ENCODE measurements at regions not wholly inside any gene's neighbourhood (a gene's known extent, or its start where the extent isn't known, plus 50 kb on each side); places are given as distances from the start of the nearest gene placed in this dataset.

DNA sequence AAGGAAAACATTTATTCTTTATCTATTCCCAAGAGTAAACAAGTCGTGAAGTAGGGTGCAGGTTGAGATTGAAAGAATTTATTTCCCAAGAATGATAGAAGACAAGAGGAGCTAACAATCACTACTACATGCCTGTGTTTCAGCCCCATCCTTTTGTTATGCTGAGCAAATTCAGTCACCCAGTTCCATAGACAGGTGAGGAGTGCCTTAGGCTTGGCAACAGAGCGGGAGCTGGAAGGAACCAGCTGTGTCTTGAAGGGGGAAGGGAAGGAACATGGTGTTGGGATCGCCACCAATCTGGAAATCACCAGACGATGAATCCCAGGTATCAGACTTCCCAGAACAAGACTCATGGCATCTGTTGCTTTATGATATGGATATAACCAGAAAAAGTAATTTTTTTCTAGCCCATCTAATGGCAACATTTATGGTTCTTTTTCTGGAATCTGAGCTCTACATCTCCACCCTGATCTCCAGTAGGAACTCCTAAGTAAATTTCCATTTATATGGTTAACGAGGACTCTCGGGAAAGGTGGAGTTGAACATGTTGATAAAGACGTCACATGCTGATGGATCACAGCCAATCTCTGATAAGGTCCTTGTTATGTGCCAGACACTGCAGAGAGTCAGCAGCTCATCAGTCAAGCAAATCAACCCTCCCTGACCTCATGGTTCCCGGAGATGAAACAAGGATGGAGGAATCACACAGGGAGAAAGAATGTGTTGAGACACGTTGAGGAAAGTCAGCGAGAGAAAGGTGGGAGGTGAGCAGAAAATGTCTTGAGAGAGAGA lies 344.9 kb downstream of the SMOC2 start:
- Histone ChIP-seq H3K4me3 (ENCODE audit: low read depth, low read length) (no peak overlapping the region), H3K36me3 (ENCODE audit: control insufficient read depth, insufficient read depth, low read length) (no peaks in the 10 kb centered on the region), H3K4me1 (no peaks in the 10 kb centered on the region), H3K9me3 (no peaks in the 10 kb centered on the region), H3K27me3 (replicated peaks; ENCODE audit: control insufficient read depth, insufficient read depth, low read length) (no peaks in the 10 kb centered on the region)
- Mint-ChIP-seq H3K27ac (ENCODE audit: unreplicated experiment) (no peak overlapping the region), H3K36me3 (ENCODE audit: insufficient read depth, unreplicated experiment) (no peaks in the 10 kb centered on the region), H3K4me1 (ENCODE audit: low read depth, unreplicated experiment) (no peaks in the 10 kb centered on the region), H3K9me3 (ENCODE audit: unreplicated experiment) (no peaks in the 10 kb centered on the region), H3K27me3 (ENCODE audit: insufficient read depth, unreplicated experiment) (no peaks in the 10 kb centered on the region), H3K4me3 (ENCODE audit: unreplicated experiment) (no peak overlapping the region)
- BruUV-seq (replicated peaks), result no TSS peak
- intact Hi-C loops (cut with micrococcal nuclease; ENCODE audit: unreplicated experiment), result no loop called here
- TF ChIP-seq, protein P1, sequence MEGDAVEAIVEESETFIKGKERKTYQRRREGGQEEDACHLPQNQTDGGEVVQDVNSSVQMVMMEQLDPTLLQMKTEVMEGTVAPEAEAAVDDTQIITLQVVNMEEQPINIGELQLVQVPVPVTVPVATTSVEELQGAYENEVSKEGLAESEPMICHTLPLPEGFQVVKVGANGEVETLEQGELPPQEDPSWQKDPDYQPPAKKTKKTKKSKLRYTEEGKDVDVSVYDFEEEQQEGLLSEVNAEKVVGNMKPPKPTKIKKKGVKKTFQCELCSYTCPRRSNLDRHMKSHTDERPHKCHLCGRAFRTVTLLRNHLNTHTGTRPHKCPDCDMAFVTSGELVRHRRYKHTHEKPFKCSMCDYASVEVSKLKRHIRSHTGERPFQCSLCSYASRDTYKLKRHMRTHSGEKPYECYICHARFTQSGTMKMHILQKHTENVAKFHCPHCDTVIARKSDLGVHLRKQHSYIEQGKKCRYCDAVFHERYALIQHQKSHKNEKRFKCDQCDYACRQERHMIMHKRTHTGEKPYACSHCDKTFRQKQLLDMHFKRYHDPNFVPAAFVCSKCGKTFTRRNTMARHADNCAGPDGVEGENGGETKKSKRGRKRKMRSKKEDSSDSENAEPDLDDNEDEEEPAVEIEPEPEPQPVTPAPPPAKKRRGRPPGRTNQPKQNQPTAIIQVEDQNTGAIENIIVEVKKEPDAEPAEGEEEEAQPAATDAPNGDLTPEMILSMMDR (IDR thresholded peaks at IDR 0.05; ENCODE audit: insufficient read depth in 1 of 2, low read depth in 1 of 2, low read length in 1 of 2, severe bottlenecking in 1 of 2, unreplicated experiment in 1 of 2), result no peak
- ChIA-PET POLR2A (no interaction called here), CTCF (no interaction called here)
- DNase-seq, result no peak

DNA sequence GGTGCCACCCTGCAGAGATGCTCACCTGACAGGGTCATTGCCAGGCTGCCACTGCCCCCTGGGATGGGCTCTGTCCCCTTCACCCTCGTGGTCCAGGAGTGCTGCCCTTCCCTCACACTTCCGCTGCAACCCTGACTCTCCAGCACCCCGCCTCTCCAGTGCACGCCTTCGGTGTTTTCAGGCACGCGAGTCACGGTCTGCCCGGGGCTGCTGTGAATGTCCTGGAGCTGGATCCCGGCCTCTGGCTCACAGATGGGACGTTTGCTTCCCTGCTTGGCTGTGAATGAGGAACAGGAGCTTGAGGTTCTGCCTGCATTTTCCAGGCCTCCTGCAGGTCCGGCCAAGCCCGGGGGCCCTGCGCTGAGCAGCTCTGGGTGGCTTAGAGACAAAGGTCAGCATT lies 343.4 kb downstream of the SMOC2 start:
- BruUV-seq (replicated peaks), result no TSS peak
- TF ChIP-seq, protein P1 (IDR thresholded peaks at IDR 0.05; ENCODE audit: insufficient read depth in 1 of 2, low read depth in 1 of 2, low read length in 1 of 2, severe bottlenecking in 1 of 2, unreplicated experiment in 1 of 2), result no peak
- H3K27me3 Mint-ChIP-seq (ENCODE audit: insufficient read depth, unreplicated experiment), result no peaks in the 10 kb centered on the region
- H3K4me3 ChIP-seq (ENCODE audit: low read depth, low read length), result no peak overlapping the region
- H3K9me3 ChIP-seq, result no peaks in the 10 kb centered on the region
- H3K27me3 ChIP-seq (replicated peaks; ENCODE audit: control insufficient read depth, insufficient read depth, low read length), result no peaks in the 10 kb centered on the region
- no peak overlapping the region for H3K27ac Mint-ChIP-seq (ENCODE audit: unreplicated experiment)
- intact Hi-C loops (cut with micrococcal nuclease; ENCODE audit: unreplicated experiment), result no loop called here
- no peaks in the 10 kb centered on the region for H3K4me1 Mint-ChIP-seq (ENCODE audit: low read depth, unreplicated experiment)
- no peak overlapping the region for H3K4me3 Mint-ChIP-seq (ENCODE audit: unreplicated experiment)
- H3K36me3 Mint-ChIP-seq (ENCODE audit: insufficient read depth, unreplicated experiment), result no peaks in the 10 kb centered on the region
- H3K4me1 ChIP-seq, result no peaks in the 10 kb centered on the region
- ChIA-PET POLR2A (no interaction called here), CTCF (no interaction called here)
- no peak for DNase-seq
- no peaks in the 10 kb centered on the region for H3K9me3 Mint-ChIP-seq (ENCODE audit: unreplicated experiment)
- no peaks in the 10 kb centered on the region for H3K36me3 ChIP-seq (ENCODE audit: control insufficient read depth, insufficient read depth, low read length)

DNA sequence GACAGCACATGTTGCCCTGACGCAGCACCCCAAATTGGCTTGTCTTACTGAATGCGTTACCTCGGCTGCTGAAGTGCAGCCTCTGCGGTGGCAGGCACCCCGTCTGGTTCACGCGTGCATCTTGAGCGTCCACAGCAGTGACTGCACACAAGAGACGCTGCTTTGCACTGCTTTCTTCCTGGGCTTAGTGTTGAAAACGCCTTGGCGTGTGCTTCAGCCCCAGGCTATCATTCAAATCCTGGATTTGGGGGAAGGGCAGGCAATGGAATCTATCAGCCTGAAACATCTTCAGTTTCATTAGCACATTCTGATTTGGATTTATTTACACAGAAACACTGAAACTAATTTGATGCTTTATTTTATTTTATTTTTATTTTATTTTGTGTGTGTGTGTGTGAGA lies 342.7 kb downstream of the SMOC2 start:
- Mint-ChIP-seq H3K9me3 (ENCODE audit: unreplicated experiment) (no peaks in the 10 kb centered on the region), H3K27me3 (ENCODE audit: insufficient read depth, unreplicated experiment) (no peaks in the 10 kb centered on the region), H3K36me3 (ENCODE audit: insufficient read depth, unreplicated experiment) (no peaks in the 10 kb centered on the region), H3K4me1 (ENCODE audit: low read depth, unreplicated experiment) (no peaks in the 10 kb centered on the region), H3K27ac (ENCODE audit: unreplicated experiment) (no peak overlapping the region), H3K4me3 (ENCODE audit: unreplicated experiment) (no peak overlapping the region)
- no peak overlapping the region for H3K4me3 ChIP-seq (ENCODE audit: low read depth, low read length)
- no peaks in the 10 kb centered on the region for H3K4me1 ChIP-seq
- H3K36me3 ChIP-seq (ENCODE audit: control insufficient read depth, insufficient read depth, low read length), result no peaks in the 10 kb centered on the region
- intact Hi-C loops (cut with micrococcal nuclease; ENCODE audit: unreplicated experiment), result no loop called here
- no peaks in the 10 kb centered on the region for H3K9me3 ChIP-seq
- ChIA-PET CTCF (no interaction called here), POLR2A (no interaction called here)
- DNase-seq, result no peak
- no peaks in the 10 kb centered on the region for H3K27me3 ChIP-seq (replicated peaks; ENCODE audit: control insufficient read depth, insufficient read depth, low read length)
- TF ChIP-seq, protein P1 (IDR thresholded peaks at IDR 0.05; ENCODE audit: insufficient read depth in 1 of 2, low read depth in 1 of 2, low read length in 1 of 2, severe bottlenecking in 1 of 2, unreplicated experiment in 1 of 2), result no peak
- BruUV-seq (replicated peaks), result no TSS peak
